ENCODE measurements at regions not wholly inside any gene's neighbourhood (a gene's known extent, or its start where the extent isn't known, plus 50 kb on each side); places are given as distances from the start of the nearest gene placed in this dataset.

GRCh38 chr16:86730086-86730485 is 151.7 kb downstream of the FOXL1 start:
- TF ChIP-seq CTCF (conservative IDR thresholded peaks at IDR 0.05; ENCODE audit: low read depth, low read length) (no peak), EZH2 (IDR thresholded peaks at IDR 0.05; ENCODE audit: borderline replicate concordance, low read depth, low read length, poor library complexity, severe bottlenecking) (no peak)
